SKM-1 (cell line): ENCODE measurements at regions not wholly inside any gene's neighbourhood (a gene's known extent, or its start where the extent isn't known, plus 50 kb on each side); places are given as distances from the start of the nearest gene placed in this dataset.
"Not testable (repeated sequence)": the region's sequence is repeated elsewhere in the genome, so short reads cannot be mapped to it uniquely, and the experiment has no call there.

ENCODE experiments used
- DNase-seq: peaks from one replicate; lab custom pipeline; 2025; ENCODE audit not compliant: unreplicated experiment; lab: John Stamatoyannopoulos, UW

DNA sequence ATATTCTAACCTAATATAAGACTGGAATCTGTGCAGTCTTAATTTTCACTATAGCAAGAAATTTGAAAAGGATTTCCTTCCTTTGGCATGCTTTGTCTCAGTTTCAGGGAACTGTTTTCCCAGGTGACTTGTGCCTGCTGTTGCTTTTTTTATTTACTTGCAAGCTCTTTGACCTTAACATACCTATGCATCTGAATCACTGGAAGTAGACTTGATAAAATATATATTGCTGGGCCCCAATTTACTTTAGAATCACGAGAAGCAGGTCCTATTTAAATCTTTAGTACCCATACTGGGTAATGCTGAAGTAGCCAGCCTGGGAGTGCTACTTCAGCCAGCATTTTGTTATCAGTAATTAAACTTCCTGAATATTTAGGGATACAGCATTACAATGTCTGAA is 257.9 kb upstream of the ALCAM start:
- DNase-seq, result no peak

DNA sequence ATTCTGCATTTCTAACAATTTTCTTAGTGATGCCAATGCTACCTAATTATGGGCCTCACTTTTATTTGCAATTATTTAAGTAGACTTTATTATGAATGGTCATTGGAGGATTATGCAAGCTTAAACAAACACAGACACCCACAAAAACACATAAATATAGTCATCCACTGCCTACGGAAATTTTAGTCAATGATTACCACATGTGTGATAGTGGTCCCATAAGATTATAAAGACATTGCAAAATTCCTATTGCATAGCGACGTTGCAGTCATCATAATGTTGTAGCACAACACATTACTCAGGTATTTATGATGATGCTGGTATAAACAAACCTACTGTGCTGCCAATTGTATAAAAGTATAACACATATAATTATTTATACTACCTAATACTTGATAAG is 247.8 kb upstream of the ALCAM start:
- no peak for DNase-seq

DNA sequence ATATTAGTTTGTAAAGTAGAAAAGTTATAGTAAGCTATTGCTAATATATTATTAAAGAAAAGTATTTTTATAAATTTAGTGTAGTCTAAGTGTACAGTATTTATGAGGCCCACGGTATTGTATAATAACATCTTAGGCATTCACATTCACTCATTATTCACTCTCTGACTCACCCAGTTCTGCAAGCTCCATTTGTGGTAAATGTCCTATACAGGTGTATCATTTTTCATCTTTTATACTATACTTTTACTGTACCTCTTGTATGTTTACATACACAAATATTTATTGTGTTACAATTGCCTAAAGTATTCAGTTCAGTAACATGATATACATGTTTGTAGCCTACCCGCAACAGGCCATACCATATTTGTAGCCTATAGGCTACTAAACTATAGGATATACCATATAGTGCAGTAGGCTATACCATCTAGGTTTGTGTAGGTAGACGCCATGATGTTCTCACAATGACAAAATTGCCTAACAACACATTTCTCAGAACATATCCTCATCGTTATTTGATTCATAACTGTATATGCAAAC is 246.8 kb upstream of the ALCAM start:
- DNase-seq, result no peak

DNA sequence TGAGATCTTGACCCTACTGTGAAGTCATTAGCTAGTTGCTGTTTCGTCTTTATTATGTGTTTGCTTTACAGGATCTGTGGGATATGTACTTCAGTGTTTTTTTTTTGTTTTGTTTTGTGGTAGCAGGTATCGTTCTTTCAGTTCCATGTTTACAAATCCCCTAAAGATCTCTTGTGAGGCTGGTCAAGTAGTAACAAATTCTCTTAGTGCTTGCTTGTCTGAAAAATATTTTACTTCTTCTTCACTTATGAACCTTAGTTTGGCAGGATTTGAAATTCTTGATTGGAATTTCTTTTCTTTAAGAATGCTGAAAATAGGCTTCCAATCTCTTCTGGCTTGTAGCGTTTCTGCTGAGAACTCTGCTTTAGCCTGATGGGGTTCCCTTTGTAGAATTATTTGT is 235.8 kb upstream of the ALCAM start:
- no peak for DNase-seq

DNA sequence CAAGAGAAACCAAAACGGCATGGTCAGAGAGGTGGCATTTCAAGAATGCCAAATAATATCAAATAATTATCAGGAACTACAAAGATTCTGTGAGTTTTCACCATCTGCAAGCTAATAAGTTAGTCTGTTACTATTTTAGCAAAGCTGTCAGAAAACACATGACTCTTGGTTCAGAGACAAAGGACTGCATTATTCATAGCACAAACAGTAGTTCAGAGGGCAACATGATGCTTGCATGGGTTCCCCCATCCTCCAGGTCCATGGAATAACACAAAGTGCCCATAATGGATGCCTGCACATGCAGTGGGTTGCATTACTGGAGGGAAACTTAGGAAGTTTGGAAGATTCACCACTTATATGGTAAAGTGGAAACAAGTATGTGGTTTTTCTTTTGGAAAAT is 228.8 kb upstream of the ALCAM start:
- DNase-seq, result no peak

DNA sequence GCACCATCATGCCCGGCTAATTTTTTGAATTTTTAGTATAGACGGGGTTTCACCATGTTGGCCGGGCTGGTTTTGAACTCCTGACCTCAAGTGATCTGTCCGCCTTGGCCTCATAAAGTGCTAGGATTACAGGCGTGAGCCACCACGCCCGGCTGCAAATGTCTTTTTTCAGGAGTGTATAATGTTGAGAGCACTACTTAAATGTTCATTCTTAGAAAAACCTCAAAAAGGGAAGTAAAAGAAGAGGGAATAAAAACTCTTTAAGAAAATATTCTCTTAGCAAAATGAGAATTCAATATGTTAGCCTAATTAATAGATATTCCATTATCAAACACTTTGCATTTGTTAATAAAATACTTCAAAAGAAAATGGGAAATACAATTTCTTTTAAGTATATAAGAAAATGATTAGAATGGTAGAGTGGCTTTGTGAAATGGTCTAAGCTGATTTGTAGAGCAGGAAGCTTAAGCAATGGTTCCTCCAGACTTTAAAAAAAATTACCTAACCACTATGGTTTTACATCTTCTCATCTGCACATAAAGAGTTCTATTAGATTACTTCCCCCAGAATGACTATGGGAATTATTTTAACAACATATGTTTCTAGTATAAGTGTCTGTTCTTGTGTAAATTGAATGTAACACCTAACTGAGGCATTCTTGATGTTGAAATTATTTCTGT is 226.7 kb upstream of the ALCAM start:
- DNase-seq, result peak; percentile 63

DNA sequence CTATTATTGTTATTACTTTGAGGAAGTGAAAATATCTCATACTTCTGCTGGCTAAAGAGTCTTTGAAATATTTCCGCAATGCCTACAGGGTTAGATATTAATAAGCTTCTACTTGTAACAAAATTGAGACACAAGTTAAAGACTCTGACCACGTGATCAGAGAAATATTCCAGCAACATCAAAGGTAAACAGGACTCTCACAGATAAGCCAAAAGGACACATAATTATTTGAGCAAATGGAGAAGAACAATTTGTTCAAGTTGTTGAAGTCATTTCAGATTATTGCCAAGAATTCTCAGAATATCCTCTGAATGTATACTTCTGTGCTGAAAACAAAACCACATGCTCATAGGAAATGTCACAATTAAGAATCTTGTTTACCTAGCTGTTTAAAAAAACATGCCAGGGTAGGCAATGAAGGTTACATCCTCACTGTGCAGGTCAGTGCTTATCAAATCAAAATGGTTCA is 225.8 kb upstream of the ALCAM start:
- no peak for DNase-seq

DNA sequence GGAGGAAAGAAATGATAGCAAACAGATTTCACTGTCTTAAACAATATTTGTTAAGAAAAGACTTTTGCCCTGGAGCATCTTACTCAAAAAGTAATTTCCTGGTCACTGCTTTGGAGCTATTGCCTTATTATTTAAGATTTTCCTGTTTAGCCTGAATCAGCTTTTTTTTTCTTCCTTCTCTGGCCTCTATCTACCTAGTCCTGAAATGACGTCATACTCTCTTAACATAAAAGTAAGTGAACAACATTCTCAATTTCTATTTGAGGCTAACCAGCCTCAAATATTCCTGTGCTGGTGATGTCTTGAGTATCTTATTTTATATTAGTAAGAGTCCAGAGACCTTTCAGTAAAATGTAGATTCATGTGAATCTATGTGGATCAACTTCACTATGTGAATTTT is 221.9 kb upstream of the ALCAM start:
- no peak for DNase-seq

DNA sequence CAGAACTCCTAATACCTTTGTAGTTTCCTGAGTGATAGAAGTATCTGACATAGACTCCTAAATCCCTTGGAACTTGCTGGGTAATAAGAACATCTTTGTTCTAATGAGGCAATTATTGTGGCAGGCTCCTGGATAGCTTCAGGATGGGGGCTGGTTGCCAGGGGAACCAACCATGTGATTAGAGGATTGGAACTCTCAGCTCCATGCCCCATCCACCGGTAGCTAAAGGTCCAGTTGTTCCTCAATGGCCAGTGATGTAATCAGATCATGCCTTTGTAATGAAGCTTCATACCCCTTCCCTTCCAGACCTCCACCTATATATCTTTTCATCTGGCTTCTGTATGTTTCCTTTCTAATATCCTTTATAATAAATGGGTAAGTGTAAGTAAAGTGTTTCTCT is 221.2 kb upstream of the ALCAM start:
- DNase-seq, result no peak

DNA sequence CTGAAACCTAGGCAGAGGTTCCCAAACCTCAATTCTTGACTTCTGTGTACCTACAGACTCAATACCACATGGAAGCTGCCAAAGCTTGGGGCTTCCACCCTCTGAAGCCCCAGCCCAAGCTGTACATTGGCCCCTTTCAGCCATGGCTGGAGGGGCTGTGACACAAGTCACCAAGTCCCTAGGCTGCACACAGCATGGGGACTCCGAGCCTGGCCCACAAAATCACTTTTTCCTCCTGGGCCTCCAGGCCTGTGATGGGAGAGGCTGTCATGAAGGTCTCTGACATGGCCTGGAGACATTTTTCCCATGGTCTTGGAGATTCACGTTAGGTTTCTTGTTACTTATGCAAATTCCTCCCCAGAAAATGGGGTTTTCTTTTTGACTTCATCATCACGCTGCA is 217.5 kb upstream of the ALCAM start:
- DNase-seq, result not testable (repeated sequence)

DNA sequence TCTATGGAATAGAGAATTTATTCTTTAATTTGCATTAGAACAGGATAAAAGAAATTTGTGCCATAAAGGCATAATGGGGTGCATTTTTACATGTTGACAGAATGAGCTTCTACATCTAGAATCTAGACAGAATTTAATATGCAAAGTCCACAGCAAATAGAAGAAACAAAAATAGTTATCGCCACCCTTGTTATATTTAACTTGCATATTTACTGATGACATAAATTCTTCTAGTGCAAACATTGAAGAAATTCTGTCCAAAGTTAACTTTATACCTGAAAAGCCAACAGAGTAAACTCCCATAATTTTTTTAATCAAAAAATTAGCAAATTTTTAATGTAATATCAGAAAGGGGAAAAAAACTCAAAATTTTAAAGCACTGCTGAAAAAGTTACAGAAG is 213.7 kb upstream of the ALCAM start:
- DNase-seq, result no peak

DNA sequence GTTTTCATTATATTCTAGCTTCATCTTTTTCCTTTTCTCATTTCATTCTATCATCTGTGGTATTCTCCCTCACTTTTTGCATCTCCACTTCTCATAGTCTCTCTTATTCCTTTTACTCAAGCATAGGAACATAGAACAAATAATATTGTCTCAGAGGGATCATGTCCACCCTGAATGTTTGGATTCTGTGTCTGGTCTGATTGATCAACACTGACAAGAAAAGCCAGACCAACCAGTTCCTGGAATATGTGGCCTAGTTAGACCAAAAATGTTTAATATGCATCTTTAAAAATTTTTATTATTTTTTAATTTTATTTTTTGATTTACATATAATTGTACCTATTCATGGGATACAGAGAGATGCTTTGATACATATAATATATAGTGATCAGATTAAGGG is 212.0 kb upstream of the ALCAM start:
- no peak for DNase-seq

DNA sequence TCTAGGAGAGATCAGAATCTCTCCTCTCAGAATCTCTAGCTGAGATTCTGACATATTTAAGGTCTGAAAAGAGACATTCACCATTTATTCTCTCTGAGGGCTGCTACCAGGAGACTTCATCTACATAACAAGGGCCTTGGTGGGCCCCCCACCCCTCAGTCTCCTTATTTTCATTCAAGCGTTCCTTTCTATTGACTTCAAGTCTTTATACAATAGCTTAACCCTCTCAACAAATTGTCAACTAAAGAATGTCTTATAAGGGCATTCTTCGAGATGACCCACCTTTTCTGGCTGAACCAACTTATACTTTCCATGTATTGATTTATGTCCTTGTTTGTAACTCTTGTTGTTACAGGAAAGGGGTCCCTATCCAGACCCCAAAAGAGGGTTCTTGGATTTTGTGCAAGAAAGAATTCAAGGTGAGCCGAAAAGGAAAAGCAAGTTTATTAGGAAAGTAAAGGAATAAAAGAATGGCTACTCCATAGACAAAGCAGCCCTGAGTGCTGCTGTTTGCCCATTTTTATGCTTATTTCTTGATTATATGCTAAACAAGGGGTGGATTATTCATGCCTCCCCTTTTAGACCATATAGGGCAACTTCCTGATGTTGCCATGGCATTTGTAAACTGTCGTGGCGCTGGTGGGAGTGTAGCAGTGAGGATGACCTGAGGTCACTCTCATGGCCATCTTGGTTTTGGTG is 209.5 kb upstream of the ALCAM start:
- no peak for DNase-seq

DNA sequence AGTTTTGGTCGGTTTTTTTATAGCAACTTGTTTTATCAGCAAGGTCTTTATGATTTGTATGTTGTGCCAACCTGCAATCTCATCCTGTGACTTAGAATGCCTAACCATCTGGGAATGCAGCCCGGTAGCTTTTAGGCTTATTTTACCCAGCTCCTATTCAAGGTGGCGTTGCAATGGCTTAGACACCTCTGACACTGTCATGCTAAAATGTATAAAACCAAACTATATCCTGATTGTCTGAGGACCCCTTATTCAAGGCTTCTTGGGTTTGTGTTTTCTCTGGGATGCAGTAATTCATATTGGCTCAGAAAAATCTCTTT is 209.0 kb upstream of the ALCAM start:
- no peak for DNase-seq

DNA sequence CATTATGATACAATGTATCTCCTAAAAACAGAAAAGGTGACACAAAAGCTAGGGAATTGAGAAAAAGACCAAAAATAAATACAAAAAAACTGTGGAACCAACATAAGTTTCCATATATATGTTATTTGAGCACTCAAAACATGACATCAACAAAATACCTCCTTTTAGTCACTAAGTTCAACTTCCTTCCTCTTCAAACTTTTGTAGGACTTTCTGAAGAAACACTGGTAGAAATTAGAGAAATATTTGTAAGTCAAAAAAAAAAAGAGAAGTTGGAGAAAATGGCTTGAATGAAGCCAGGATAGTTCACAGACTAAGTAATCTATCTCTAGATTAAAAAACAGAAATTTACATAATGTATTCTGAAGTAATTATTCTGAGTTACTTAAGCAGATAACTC is 208.4 kb upstream of the ALCAM start:
- peak; percentile 6 for DNase-seq

DNA sequence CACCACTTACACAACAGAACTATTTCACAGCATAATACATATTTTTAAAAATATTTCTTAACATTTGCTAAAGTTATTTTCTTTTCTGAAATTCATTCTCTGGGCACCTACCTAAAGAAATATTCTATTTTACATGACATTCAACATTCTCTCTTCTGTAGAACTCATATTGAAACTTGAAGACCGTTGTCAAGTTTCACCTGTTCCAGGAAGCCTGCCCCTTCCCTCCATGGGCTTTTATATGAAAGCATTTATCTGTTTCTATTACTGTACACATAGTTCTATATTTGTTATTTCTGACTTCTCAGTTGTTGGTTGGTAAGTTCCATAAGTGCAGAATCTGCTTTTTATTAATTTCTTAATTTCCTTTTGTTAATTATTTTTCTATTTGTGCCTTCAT is 204.3 kb upstream of the ALCAM start:
- DNase-seq, result no peak

DNA sequence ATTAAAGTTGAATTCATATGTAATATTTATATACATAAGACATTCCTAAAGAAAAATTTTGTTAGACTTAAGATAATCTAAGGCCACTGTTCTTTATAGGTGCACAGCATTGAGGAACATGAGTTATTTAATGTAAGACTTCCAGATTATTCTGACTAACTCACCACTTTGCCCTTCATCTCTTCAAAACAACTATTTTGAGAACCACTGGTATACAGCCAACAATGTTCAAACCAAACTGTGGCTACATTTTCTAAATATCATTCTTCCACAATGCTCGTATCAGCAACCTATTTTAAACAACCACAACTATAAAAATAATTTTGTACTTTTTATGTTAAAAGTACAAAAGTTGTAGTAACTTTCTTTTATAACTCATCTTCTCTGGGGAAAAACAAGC is 199.8 kb upstream of the ALCAM start:
- no peak for DNase-seq

DNA sequence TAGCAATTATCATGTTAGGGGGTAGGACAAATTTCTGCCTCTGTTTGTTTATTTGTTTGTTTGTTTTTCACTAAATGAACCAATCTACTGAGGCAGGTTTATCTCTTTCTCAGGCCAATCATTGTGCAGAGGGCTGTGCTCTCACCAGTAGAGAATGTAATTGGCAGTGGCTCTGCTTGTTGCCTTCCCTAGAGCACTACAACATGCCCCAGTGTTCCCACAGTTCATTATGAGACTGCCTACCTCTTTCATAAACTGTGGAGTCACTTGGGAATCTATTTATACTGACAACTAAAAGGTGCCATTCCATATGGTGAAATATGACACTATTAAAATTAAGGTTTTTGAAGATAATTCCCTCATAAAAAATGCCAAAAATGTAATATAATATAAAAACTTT is 196.3 kb upstream of the ALCAM start:
- no peak for DNase-seq

DNA sequence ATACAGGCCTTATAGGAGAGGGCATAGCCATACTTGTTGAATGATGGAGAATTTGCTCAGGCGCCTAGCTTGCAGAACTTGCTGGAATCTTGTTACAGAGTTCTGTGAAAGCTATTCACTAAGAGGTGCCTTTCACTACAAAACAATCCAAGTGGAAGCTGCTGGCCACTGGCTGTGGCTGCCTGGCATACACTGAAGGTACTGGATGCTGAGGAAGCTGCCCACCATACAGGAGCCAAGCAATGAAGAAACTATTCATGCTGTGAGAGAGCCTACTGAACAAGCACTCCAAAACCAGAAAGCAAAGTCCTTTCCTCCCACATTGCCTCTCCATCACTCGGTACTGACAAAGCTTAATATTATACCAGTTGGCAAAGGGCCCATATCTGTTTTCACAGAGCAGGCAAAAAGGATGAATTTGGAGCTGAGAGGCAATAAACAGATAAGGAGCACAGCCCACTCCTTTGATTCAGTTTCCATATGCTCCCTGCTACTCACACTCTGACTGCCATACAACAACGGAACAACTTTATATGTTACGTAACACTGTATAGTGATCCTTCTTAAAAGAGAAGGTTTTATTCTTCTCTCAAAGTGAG is 192.6 kb upstream of the ALCAM start:
- DNase-seq, result no peak

DNA sequence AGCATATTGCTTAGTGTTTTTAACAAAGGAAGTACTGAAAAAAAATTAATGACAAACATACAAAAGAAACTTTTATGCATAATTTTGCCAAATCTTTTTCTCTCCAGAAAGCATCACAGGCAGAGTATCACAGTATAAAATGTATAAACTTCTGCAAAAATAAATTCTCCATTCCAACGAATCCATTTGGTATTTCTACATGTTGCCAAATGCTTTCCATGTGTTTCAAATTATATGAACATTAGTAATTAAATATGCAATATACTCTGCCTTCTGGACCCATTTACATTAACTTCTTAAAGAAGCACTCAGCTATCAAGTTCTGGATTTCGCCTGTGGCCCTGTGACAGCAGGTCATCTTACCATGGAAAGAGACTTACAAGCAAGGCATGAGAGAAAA is 189.1 kb upstream of the ALCAM start:
- DNase-seq, result no peak

DNA sequence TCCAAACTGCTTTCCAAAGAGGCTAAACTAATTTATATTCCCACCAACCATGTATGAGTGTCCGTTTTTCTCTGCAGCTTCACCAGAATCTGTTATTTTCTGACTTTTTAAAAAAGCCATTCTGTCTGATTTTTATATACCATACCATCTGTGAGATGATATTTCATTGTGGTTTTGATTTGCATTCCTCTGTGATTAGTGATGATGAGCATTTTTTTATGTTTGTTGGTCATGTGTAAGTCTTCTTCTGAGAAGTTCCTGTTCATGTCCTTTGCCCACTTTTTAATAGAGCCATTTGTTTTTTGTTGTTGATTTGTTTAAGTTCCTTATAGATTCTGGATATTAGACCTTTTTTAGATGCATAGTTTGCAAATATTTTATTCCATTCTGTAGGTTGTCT is 179.4 kb upstream of the ALCAM start:
- no peak for DNase-seq

DNA sequence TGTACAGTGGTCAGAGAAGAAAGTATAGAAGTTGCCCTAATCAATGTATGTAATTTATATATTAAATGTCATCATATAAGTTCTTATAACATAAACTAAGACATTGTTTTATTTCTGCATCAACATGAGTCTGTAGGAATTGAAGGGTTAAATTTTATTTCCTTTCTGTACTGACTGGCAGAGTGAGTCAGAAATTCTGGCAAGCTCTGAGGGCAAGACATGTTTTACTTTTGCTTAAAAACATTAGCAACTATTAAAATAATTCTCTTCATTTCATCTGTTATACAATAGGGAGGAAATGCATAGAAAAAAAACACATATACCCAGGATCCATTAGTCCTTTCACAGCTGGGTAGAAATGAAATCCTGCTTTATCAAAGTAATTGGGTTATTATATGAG is 171.4 kb upstream of the ALCAM start:
- no peak for DNase-seq
